ENCODE measurements at regions not wholly inside any gene's neighbourhood (a gene's known extent, or its start where the extent isn't known, plus 50 kb on each side); places are given as distances from the start of the nearest gene placed in this dataset.

DNA sequence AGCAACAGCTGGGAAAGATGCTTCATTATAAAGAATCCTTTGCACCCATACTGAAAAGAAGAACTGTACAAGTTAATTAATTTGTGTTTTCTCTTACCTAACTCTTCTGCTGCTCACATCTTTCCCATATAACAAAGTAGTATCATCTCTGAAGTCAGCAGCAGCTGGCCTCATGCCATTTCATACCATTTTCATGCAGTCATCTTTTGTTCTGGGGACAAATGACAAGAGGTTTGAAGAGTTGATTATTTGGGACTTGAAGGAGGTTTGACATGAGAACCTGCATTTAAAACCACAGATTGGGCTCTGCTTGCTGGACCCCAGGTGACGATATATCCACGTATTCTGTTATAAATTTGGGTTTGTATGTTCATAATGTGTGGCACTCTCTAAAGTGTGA is 430.3 kb downstream of the SPRY1 start:
- TF ChIP-seq CTCF (IDR thresholded peaks at IDR 0.05): no peak
- TF ChIP-seq EZH2 (IDR thresholded peaks at IDR 0.05; ENCODE audit: borderline replicate concordance, insufficient read depth, low read depth, low read length, poor library complexity, severe bottlenecking): no peak

All from B cell (primary cell).